Naive B cell (primary cell): ENCODE measurements at regions not wholly inside any gene's neighbourhood (a gene's known extent, or its start where the extent isn't known, plus 50 kb on each side); places are given as distances from the start of the nearest gene placed in this dataset.

ENCODE experiments used
- ATAC-seq, 2 donors: fragments of 150-1000 bp; cut with Tn5 transposase; 2 replicates each; pipeline ENCODE4 v1.10.0; 2021; ENCODE audit warnings: low read depth in 2 of 2, mild to moderate bottlenecking in 2 of 2, moderate library complexity in 2 of 2
- DNase-seq: peaks from one replicate; pipeline ENCODE4 v3.0.0; 2022
- H3K27ac Mint-ChIP-seq, 6 donors: one replicate each; pipeline ENCODE4 v1.8.0; 2020 to 2022; ENCODE audit warnings: mild to moderate bottlenecking in 6 of 6, mixed read lengths in 6 of 6, moderate library complexity in 5 of 6, inconsistent platforms in 2 of 6
- H3K27me3 Mint-ChIP-seq, 3 donors: one replicate each; pipeline ENCODE4 v1.8.0; 2021 to 2022; ENCODE audit warnings: mixed read lengths in 3 of 3, mild to moderate bottlenecking in 1 of 3
- H3K36me3 Mint-ChIP-seq, 2 donors: one replicate each; pipeline ENCODE4 v1.8.0; 2020 to 2022; ENCODE audit warnings: mixed read lengths in 2 of 2, inconsistent platforms in 1 of 2, mild to moderate bottlenecking in 1 of 2
- H3K4me1 Mint-ChIP-seq, 3 donors: one replicate each; pipeline ENCODE4 v1.8.0; 2020 to 2022; ENCODE audit warnings: mixed read lengths in 3 of 3, inconsistent platforms in 1 of 3, mild to moderate bottlenecking in 1 of 3, moderate library complexity in 1 of 3
- H3K4me3 Mint-ChIP-seq, 8 donors: one replicate each; pipeline ENCODE4 v1.8.0; 2020 to 2022; ENCODE audit warnings: mild to moderate bottlenecking in 8 of 8, mixed read lengths in 8 of 8, moderate library complexity in 8 of 8, inconsistent platforms in 2 of 8
- H3K9me3 Mint-ChIP-seq, 7 donors: one replicate each; pipeline ENCODE4 v1.8.0; 2020 to 2022; ENCODE audit warnings: mixed read lengths in 7 of 7, mild to moderate bottlenecking in 5 of 7, inconsistent platforms in 2 of 7, moderate library complexity in 1 of 7

- ATAC-seq (no peak), DNase-seq (no peak)
- Mint-ChIP-seq H3K27me3 (peaks cover 0 to 16% (median 5%) of the 10 kb centered on the region in 3 donors), H3K9me3 (peaks cover 0 to 4% (median 0%) of the 10 kb centered on the region in 7 donors), H3K36me3 (no peaks in the 10 kb centered on the region), H3K4me1 (no peaks in the 10 kb centered on the region), H3K4me3 (no peak overlapping the region), H3K27ac (no peak overlapping the region)
Measured at GRCh38 chr11:57085611-57086010, 96.1 kb upstream of the LRRC55 start.

- Mint-ChIP-seq H3K27me3 (peaks cover 6 to 22% (median 7%) of the 10 kb centered on the region in 3 donors), H3K36me3 (no peaks in the 10 kb centered on the region), H3K4me1 (no peaks in the 10 kb centered on the region), H3K4me3 (no peak overlapping the region), H3K27ac (no peak overlapping the region), H3K9me3 (peaks cover 0 to 3% (median 1%) of the 10 kb centered on the region in 7 donors)
- ATAC-seq (no peak), DNase-seq (no peak)
Measured at GRCh38 chr11:57087991-57088390, 93.8 kb upstream of the LRRC55 start.

GRCh38 chr11:57092028-57092698 is 89.6 kb upstream of the LRRC55 start:
- Mint-ChIP-seq H3K9me3 (peaks cover 0 to 6% (median 0%) of the 10 kb centered on the region in 7 donors), H3K27ac (peak overlapping the region in 1 of 6 donors; percentile 23), H3K4me1 (no peaks in the 10 kb centered on the region), H3K4me3 (no peak overlapping the region), H3K27me3 (peaks cover 9 to 15% (median 13%) of the 10 kb centered on the region in 3 donors), H3K36me3 (no peaks in the 10 kb centered on the region)
- ATAC-seq (no peak), DNase-seq (no peak)

GRCh38 chr11:57094181-57094935 is 87.4 kb upstream of the LRRC55 start:
- Mint-ChIP-seq H3K4me1 (no peaks in the 10 kb centered on the region), H3K27ac (no peak overlapping the region), H3K9me3 (peaks cover 0 to 6% (median 0%) of the 10 kb centered on the region in 7 donors), H3K27me3 (peaks cover 9 to 17% (median 15%) of the 10 kb centered on the region in 3 donors), H3K36me3 (no peaks in the 10 kb centered on the region), H3K4me3 (no peak overlapping the region)
- ATAC-seq (no peak), DNase-seq (no peak)

GRCh38 chr11:57095417-57095816 is 86.3 kb upstream of the LRRC55 start:
- no peaks in the 10 kb centered on the region for H3K36me3 Mint-ChIP-seq

GRCh38 chr11:57095896-57096295 is 85.9 kb upstream of the LRRC55 start:
- Mint-ChIP-seq H3K27me3 (peaks cover 9 to 17% (median 15%) of the 10 kb centered on the region in 3 donors), H3K27ac (no peak overlapping the region), H3K4me1 (no peaks in the 10 kb centered on the region), H3K36me3 (no peaks in the 10 kb centered on the region), H3K9me3 (peaks cover 0 to 6% (median 0%) of the 10 kb centered on the region in 7 donors), H3K4me3 (no peak overlapping the region)
- no peak for ATAC-seq
- DNase-seq, result no peak

More at GRCh38 chr11:57095417-57095816, 86.3 kb upstream of the LRRC55 start:
- ATAC-seq (no peak), DNase-seq (no peak)
- Mint-ChIP-seq H3K4me3 (no peak overlapping the region), H3K4me1 (no peaks in the 10 kb centered on the region), H3K27me3 (peaks cover 9 to 17% (median 15%) of the 10 kb centered on the region in 3 donors), H3K9me3 (peaks cover 0 to 6% (median 0%) of the 10 kb centered on the region in 7 donors), H3K27ac (no peak overlapping the region)

GRCh38 chr11:57097149-57097548 is 84.6 kb upstream of the LRRC55 start:
- Mint-ChIP-seq H3K9me3 (peaks cover 0 to 6% (median 1%) of the 10 kb centered on the region in 7 donors), H3K27ac (peak overlapping the region in 1 of 6 donors; percentile 36), H3K36me3 (no peaks in the 10 kb centered on the region), H3K4me3 (no peak overlapping the region), H3K4me1 (no peaks in the 10 kb centered on the region), H3K27me3 (peaks cover 9 to 17% (median 16%) of the 10 kb centered on the region in 3 donors)
- ATAC-seq (no peak), DNase-seq (no peak)

GRCh38 chr11:57098191-57098590 is 83.6 kb upstream of the LRRC55 start:
- H3K27me3 Mint-ChIP-seq, result peaks cover 4 to 18% (median 8%) of the 10 kb centered on the region in 3 donors
- H3K9me3 Mint-ChIP-seq, result peaks cover 0 to 6% (median 1%) of the 10 kb centered on the region in 7 donors
- H3K27ac Mint-ChIP-seq, result no peak overlapping the region
- DNase-seq, result no peak
- no peaks in the 10 kb centered on the region for H3K36me3 Mint-ChIP-seq
- no peaks in the 10 kb centered on the region for H3K4me1 Mint-ChIP-seq
- ATAC-seq, result no peak
- no peak overlapping the region for H3K4me3 Mint-ChIP-seq

- H3K36me3 Mint-ChIP-seq, result no peaks in the 10 kb centered on the region
- H3K27ac Mint-ChIP-seq, result no peak overlapping the region
- no peak overlapping the region for H3K4me3 Mint-ChIP-seq
- H3K27me3 Mint-ChIP-seq, result peaks cover 4 to 13% (median 8%) of the 10 kb centered on the region in 3 donors
- H3K9me3 Mint-ChIP-seq, result peaks cover 0 to 3% (median under 1%) of the 10 kb centered on the region in 7 donors
- ATAC-seq (no peak), DNase-seq (no peak)
- H3K4me1 Mint-ChIP-seq, result no peaks in the 10 kb centered on the region
Measured at GRCh38 chr11:57100638-57101331, 81.0 kb upstream of the LRRC55 start.

- H3K27ac Mint-ChIP-seq, result no peak overlapping the region
- no peak overlapping the region for H3K4me3 Mint-ChIP-seq
- DNase-seq, result no peak
- peaks cover 2 to 21% (median 13%) of the 10 kb centered on the region in 3 donors for H3K27me3 Mint-ChIP-seq
- H3K36me3 Mint-ChIP-seq, result peaks cover 3 to 5% of the 10 kb centered on the region in 2 donors
- no peaks in the 10 kb centered on the region for H3K4me1 Mint-ChIP-seq
- peaks cover 7 to 23% (median 13%) of the 10 kb centered on the region in 7 donors for H3K9me3 Mint-ChIP-seq
- ATAC-seq, result no peak
Measured at GRCh38 chr11:57103899-57104605, 77.7 kb upstream of the LRRC55 start.

- ATAC-seq (no peak), DNase-seq (no peak)
- no peak overlapping the region for H3K4me3 Mint-ChIP-seq
- peaks cover 5 to 12% of the 10 kb centered on the region in 2 donors for H3K36me3 Mint-ChIP-seq
- H3K27me3 Mint-ChIP-seq, result peaks cover 0 to 23% (median 4%) of the 10 kb centered on the region in 3 donors
- H3K9me3 Mint-ChIP-seq, result peaks cover 7 to 26% (median 15%) of the 10 kb centered on the region in 7 donors
- no peak overlapping the region for H3K27ac Mint-ChIP-seq
- H3K4me1 Mint-ChIP-seq, result no peaks in the 10 kb centered on the region
Measured at GRCh38 chr11:57109331-57109730, 72.4 kb upstream of the LRRC55 start.

GRCh38 chr11:57111619-57112018 is 70.1 kb upstream of the LRRC55 start:
- Mint-ChIP-seq H3K4me1 (no peaks in the 10 kb centered on the region), H3K36me3 (peaks cover 0 to 12% of the 10 kb centered on the region in 2 donors), H3K27ac (no peak overlapping the region), H3K4me3 (no peak overlapping the region), H3K27me3 (peaks cover 0 to 11% (median 4%) of the 10 kb centered on the region in 3 donors), H3K9me3 (peaks cover 7 to 23% (median 12%) of the 10 kb centered on the region in 7 donors)
- no peak for ATAC-seq
- no peak for DNase-seq

GRCh38 chr11:57116654-57117053 is 65.1 kb upstream of the LRRC55 start:
- DNase-seq (no peak), ATAC-seq (no peak)
- H3K4me3 Mint-ChIP-seq, result no peak overlapping the region
- H3K27me3 Mint-ChIP-seq, result peaks cover 8 to 13% (median 12%) of the 10 kb centered on the region in 3 donors
- no peak overlapping the region for H3K27ac Mint-ChIP-seq
- no peaks in the 10 kb centered on the region for H3K4me1 Mint-ChIP-seq
- peaks cover 0 to 1% (median 0%) of the 10 kb centered on the region in 7 donors for H3K9me3 Mint-ChIP-seq
- no peaks in the 10 kb centered on the region for H3K36me3 Mint-ChIP-seq
